C4-2B (cell line): ENCODE measurements at regions not wholly inside any gene's neighbourhood (a gene's known extent, or its start where the extent isn't known, plus 50 kb on each side); places are given as distances from the start of the nearest gene placed in this dataset.

ENCODE experiments used
- CTCF ChIP-seq: fragments of 450-650 bp; conservative IDR thresholded peaks from 2 replicates; pipeline ENCODE4 v1.5.1; 2017; ENCODE audit warnings: mild to moderate bottlenecking
- ZFX ChIP-seq: fragments of 450-650 bp; IDR thresholded peaks from 2 replicates; pipeline ENCODE4 v1.6.1; 2017

- TF ChIP-seq CTCF (no peak), ZFX (no peak)
Measured at GRCh38 chr21:22903851-22904250, 1905.6 kb downstream of the NCAM2 start.
